ENCODE measurements at regions not wholly inside any gene's neighbourhood (a gene's known extent, or its start where the extent isn't known, plus 50 kb on each side); places are given as distances from the start of the nearest gene placed in this dataset.

- no CpG with 5 or more reads among the region's 2 CpGs for WGBS (ENCODE audit: insufficient coverage)
- Mint-ChIP-seq H3K4me1 (peaks cover 3% of the 10 kb centered on the region), H3K27me3 (ENCODE audit: low read depth in 3 of 3) (peaks cover 0 to 3% (median 0%) of the 10 kb centered on the region in 3 donors), H3K27ac (no peak overlapping the region), H3K36me3 (no peaks in the 10 kb centered on the region), H3K4me3 (no peak overlapping the region), H3K9me3 (peaks cover 0 to 6% (median 3%) of the 10 kb centered on the region in 7 donors)
- Histone ChIP-seq H3K9me3 (replicated peaks in 1 of 2; ENCODE audit: control insufficient read depth in 1 of 2, insufficient read depth in 1 of 2, low read length in 2 of 2) (no peaks in the 10 kb centered on the region), H3K27ac (ENCODE audit: low read depth in 1 of 2, low read length in 2 of 2) (no peak overlapping the region), H3K4me2 (replicated peaks; ENCODE audit: extremely low read depth, low read length, poor library complexity, severe bottlenecking) (no peak overlapping the region), H3K9ac (ENCODE audit: insufficient read depth, low read length, poor library complexity, severe bottlenecking) (no peak overlapping the region), H3K4me1 (ENCODE audit: control insufficient read depth in 1 of 2, insufficient read depth in 2 of 2, low read length in 2 of 2) (peaks cover 0 to 2% of the 10 kb centered on the region in 2 donors), H4K20me1 (ENCODE audit: insufficient read depth, low read length) (no peaks in the 10 kb centered on the region), H3K4me3 (replicated peaks in 1 of 3; ENCODE audit: low read depth in 2 of 3, low read length in 3 of 3) (no peak overlapping the region), H3K27me3 (ENCODE audit: control insufficient read depth in 2 of 2, insufficient read depth in 2 of 2, low read length in 2 of 2) (no peaks in the 10 kb centered on the region), H2AFZ (ENCODE audit: insufficient read depth, low read depth, low read length, poor library complexity, severe bottlenecking) (no peak overlapping the region), H3K36me3 (replicated peaks in 1 of 2; ENCODE audit: control insufficient read depth in 1 of 2, insufficient read depth in 2 of 2, low read length in 2 of 2) (no peaks in the 10 kb centered on the region), H3K79me2 (ENCODE audit: insufficient read depth, low read length) (no peaks in the 10 kb centered on the region)
- DNase-seq = no peak
- intact Hi-C loops (cut with micrococcal nuclease) = no loop called here
- no peak for TF ChIP-seq CTCF (IDR thresholded peaks at IDR 0.05)
These were observed 71.1 kb upstream of the DDIT4L start for GRCh38 chr4:100261346-100261745.

GRCh38 chr4:100258675-100259074, 68.4 kb upstream of the DDIT4L start:
- intact Hi-C loops (cut with micrococcal nuclease) = no loop called here
- Histone ChIP-seq H4K20me1 (ENCODE audit: insufficient read depth, low read length) (no peaks in the 10 kb centered on the region), H3K4me2 (replicated peaks; ENCODE audit: extremely low read depth, low read length, poor library complexity, severe bottlenecking) (no peak overlapping the region), H3K4me3 (replicated peaks in 1 of 3; ENCODE audit: low read depth in 2 of 3, low read length in 3 of 3) (no peak overlapping the region), H3K27ac (ENCODE audit: low read depth in 1 of 2, low read length in 2 of 2) (no peak overlapping the region), H3K27me3 (ENCODE audit: control insufficient read depth in 2 of 2, insufficient read depth in 2 of 2, low read length in 2 of 2) (no peaks in the 10 kb centered on the region), H2AFZ (ENCODE audit: insufficient read depth, low read depth, low read length, poor library complexity, severe bottlenecking) (no peak overlapping the region), H3K9me3 (replicated peaks in 1 of 2; ENCODE audit: control insufficient read depth in 1 of 2, insufficient read depth in 1 of 2, low read length in 2 of 2) (no peaks in the 10 kb centered on the region), H3K36me3 (replicated peaks in 1 of 2; ENCODE audit: control insufficient read depth in 1 of 2, insufficient read depth in 2 of 2, low read length in 2 of 2) (no peaks in the 10 kb centered on the region), H3K79me2 (ENCODE audit: insufficient read depth, low read length) (no peaks in the 10 kb centered on the region), H3K4me1 (ENCODE audit: control insufficient read depth in 1 of 2, insufficient read depth in 2 of 2, low read length in 2 of 2) (peaks cover 0 to 2% of the 10 kb centered on the region in 2 donors), H3K9ac (ENCODE audit: insufficient read depth, low read length, poor library complexity, severe bottlenecking) (no peak overlapping the region)
- DNase-seq = no peak
- Mint-ChIP-seq H3K9me3 (peaks cover 0 to 4% (median 2%) of the 10 kb centered on the region in 7 donors), H3K4me1 (peaks cover 3% of the 10 kb centered on the region), H3K27ac (no peak overlapping the region), H3K27me3 (ENCODE audit: low read depth in 3 of 3) (no peaks in the 10 kb centered on the region), H3K36me3 (no peaks in the 10 kb centered on the region), H3K4me3 (no peak overlapping the region)
- no CpG with 5 or more reads among the region's 2 CpGs for WGBS (ENCODE audit: insufficient coverage)
- no peak for TF ChIP-seq CTCF (IDR thresholded peaks at IDR 0.05)

Measured in CD14-positive monocyte (primary cell).